K562 (cell line): ENCODE measurements at regions not wholly inside any gene's neighbourhood (a gene's known extent, or its start where the extent isn't known, plus 50 kb on each side); places are given as distances from the start of the nearest gene placed in this dataset.

Experiments
- ATAC-seq: fragments of 200-7000 bp; cut with Tn5 transposase; 3 replicates; pipeline ENCODE4 v1.9.1; 2020; ENCODE audit warnings: moderate library complexity
- BruUV-seq: library from RNA; stranded (reverse); fragments of 400-500 nt; replicated peaks from 2 replicates; lab custom pipeline; 2021; lab: Mats Ljungman, UMichigan
- CTCF ChIA-PET: fragments of 300-600 bp; formaldehyde crosslinking; extraction: SDS; loops from one replicate; lab custom pipeline; 2021; ENCODE audit warnings: low intra/inter-chr PET ratio; lab: Yijun Ruan, JAX
- POLR2A ChIA-PET: fragments of 300-600, 350-650 bp; sonication (Branson Sonifier 250); formaldehyde crosslinking; extraction: SDS; loops from one replicate; lab custom pipeline; 2021; ENCODE audit warnings: antibody characterized with exemption, inconsistent platforms; lab: Yijun Ruan, JAX
- DNase-seq, 4 experiments: peaks; one replicate each; pipeline versions ENCODE4 v3.0.0 to v3.0.0-alpha.2; 2011 to 2018; ENCODE audit warnings: low spot score in 3 of 4, mixed read lengths in 3 of 4; ENCODE audit errors: extremely low read depth in 1 of 4
- FAIRE-seq: peaks from 2 replicates; lab custom pipeline; 2011; peaks lifted over from hg19 to GRCh38; lab: Jason Lieb, UNC
- H2AFZ ChIP-seq: 2 replicates; pipeline ENCODE4 v1.6.0; 2011; ENCODE audit warnings: low read depth, low read length, control low read depth, inconsistent platforms
- H3K27ac ChIP-seq: fragments of 200-600 bp; 3 replicates; pipeline ENCODE4 v1.8.0; 2011; ENCODE audit warnings: low read depth, mild to moderate bottlenecking, control low read depth, inconsistent platforms, low read length, moderate library complexity, mixed read lengths; ENCODE audit errors: extremely low read depth
- H3K27me3 ChIP-seq, 2 experiments: fragments of 300-600 bp in 1 of 2; 2 replicates in 1 of 2; 3 replicates in 1 of 2; pipeline versions ENCODE4 v1.6.0 to v1.8.0; 2011; ENCODE audit warnings: inconsistent platforms in 2 of 2, low read length in 2 of 2, mild to moderate bottlenecking in 1 of 2, mixed read lengths in 1 of 2, moderate library complexity in 1 of 2; ENCODE audit not compliant: control insufficient read depth in 2 of 2, insufficient read depth in 2 of 2
- H3K36me3 ChIP-seq: fragments of 300-600 bp; 3 replicates; pipeline ENCODE4 v1.8.0; 2011; ENCODE audit warnings: mild to moderate bottlenecking, low read length, inconsistent platforms; ENCODE audit not compliant: control insufficient read depth, insufficient read depth
- H3K4me1 ChIP-seq, 2 experiments: fragments of 200-600 bp in 1 of 2; replicated peaks in 1 of 2; 2 replicates in 1 of 2; 3 replicates in 1 of 2; pipeline versions ENCODE4 v1.5.1 to v1.8.0; 2011; ENCODE audit warnings: inconsistent platforms in 2 of 2, low read length in 2 of 2, mild to moderate bottlenecking in 1 of 2, mixed read lengths in 1 of 2, moderate library complexity in 1 of 2; ENCODE audit not compliant: control insufficient read depth in 2 of 2, insufficient read depth in 2 of 2
- H3K4me2 ChIP-seq: 2 replicates; pipeline ENCODE4 v1.6.1; 2011; ENCODE audit warnings: low read length, control low read depth, inconsistent platforms, mixed read lengths; ENCODE audit not compliant: insufficient read depth
- H3K4me3 ChIP-seq: fragments of 200-600 bp; sonication (generic), shearing (Covaris generic); 2 replicates; pipeline ENCODE4 v1.5.1; 2016; ENCODE audit warnings: control low read depth, inconsistent platforms
- H3K79me2 ChIP-seq: fragments of 200-600 bp; 3 replicates; pipeline ENCODE4 v1.8.0; 2011; ENCODE audit warnings: low read length, inconsistent platforms; ENCODE audit not compliant: control insufficient read depth, insufficient read depth
- H3K9ac ChIP-seq, 2 experiments: 2 replicates each; pipeline versions ENCODE4 v1.6.0 to v1.6.1; 2011; ENCODE audit warnings: low read depth in 2 of 2, low read length in 2 of 2, control low read depth in 1 of 2, inconsistent platforms in 1 of 2, mild to moderate bottlenecking in 1 of 2, mixed read lengths in 1 of 2; ENCODE audit not compliant: insufficient read depth in 1 of 2
- H3K9me1 ChIP-seq: one replicate; pipeline ENCODE4 v1.6.0; 2011; ENCODE audit warnings: inconsistent platforms, mild to moderate bottlenecking, low read length, moderate library complexity; ENCODE audit not compliant: control insufficient read depth, insufficient read depth
- H3K9me3 ChIP-seq: replicated peaks from 2 replicates; pipeline ENCODE4 v1.5.1; 2011; ENCODE audit warnings: low read depth, low read length, inconsistent platforms; ENCODE audit not compliant: control insufficient read depth, insufficient read depth
- H4K20me1 ChIP-seq: replicated peaks from 2 replicates; pipeline ENCODE4 v1.6.1; 2011; ENCODE audit warnings: low read length, inconsistent platforms, mixed read lengths; ENCODE audit not compliant: control insufficient read depth, insufficient read depth
- COPS2 ChIP-seq: fragments of 450-650 bp; conservative IDR thresholded peaks from 2 replicates; pipeline ENCODE4 v1.6.1; 2016; ENCODE audit warnings: mild to moderate bottlenecking, moderate library complexity
- HLTF ChIP-seq: fragments of 450-650 bp; IDR thresholded peaks from 2 replicates; pipeline ENCODE4 v1.6.1; 2016
- IFI16 ChIP-seq: fragments of 250-450 bp; sonication (Bioruptor Pico); IDR thresholded peaks from 2 replicates; pipeline ENCODE4 v2.1.2; 2022; ENCODE audit warnings: mild to moderate bottlenecking, inconsistent platforms
- MAZ ChIP-seq, 2 experiments: fragments of 450-650 bp in 1 of 2; sonication (generic) in 1 of 2; formaldehyde crosslinking; IDR thresholded peaks in 1 of 2; conservative IDR thresholded peaks in 1 of 2; 2 replicates each; pipeline versions ENCODE4 v1.4.0 to v1.5.0; 2020; ENCODE audit warnings: mild to moderate bottlenecking in 1 of 2, missing genetic modification reagents in 1 of 2
- MEF2A ChIP-seq: IDR thresholded peaks from 2 replicates; pipeline ENCODE4 v1.6.1; 2011; ENCODE audit warnings: low read depth, mild to moderate bottlenecking, low read length, moderate library complexity; ENCODE audit not compliant: control insufficient read depth
- MTA2 ChIP-seq: fragments of 450-650 bp; IDR thresholded peaks from 2 replicates; pipeline ENCODE4 v1.6.1; 2016; ENCODE audit warnings: low read depth
- POLR2AphosphoS2 ChIP-seq: IDR thresholded peaks from 2 replicates; pipeline ENCODE4 v1.6.1; 2012; ENCODE audit warnings: low read length, improper control_type of control experiment
- PRPF4 ChIP-seq: fragments of 200-400 bp; formaldehyde crosslinking; IDR thresholded peaks from one replicate; pipeline ENCODE4 v1.6.1; 2017; ENCODE audit warnings: low read length, low read depth, mild to moderate bottlenecking; ENCODE audit not compliant: insufficient read depth, poor library complexity, severe bottlenecking
- TCF7 ChIP-seq: sonication (generic); IDR thresholded peaks from 2 replicates; pipeline ENCODE4 v1.6.1; 2016; ENCODE audit warnings: antibody characterized with exemption, borderline replicate concordance
- U2AF2 ChIP-seq: fragments of 200-400 bp; formaldehyde crosslinking; optimal IDR thresholded peaks from 2 replicates; pipeline ENCODE3; 2017; ENCODE audit warnings: low read depth, mild to moderate bottlenecking, low read length
- XRCC4 ChIP-seq: IDR thresholded peaks from one replicate; pipeline ENCODE4 v1.6.1; 2011; ENCODE audit not compliant: insufficient read depth, insufficient read length; ENCODE audit errors: extremely low read depth
- YBX1 ChIP-seq: fragments of 450-650 bp; IDR thresholded peaks from 2 replicates; pipeline ENCODE4 v1.7.1; 2016; ENCODE audit warnings: mild to moderate bottlenecking
- ZBTB1 ChIP-seq: sonication (generic); formaldehyde crosslinking; IDR thresholded peaks from 2 replicates; pipeline ENCODE4 v1.8.1; 2023; ENCODE audit warnings: missing genetic modification reagents, low read depth, mild to moderate bottlenecking, borderline replicate concordance
- ZNF184 ChIP-seq: sonication (generic); formaldehyde crosslinking; IDR thresholded peaks from 2 replicates; pipeline ENCODE4 v1.5.0; 2020; ENCODE audit warnings: missing genetic modification reagents
- ZNF57 ChIP-seq: fragments of 450-650 bp; formaldehyde crosslinking; IDR thresholded peaks from 2 replicates; pipeline ENCODE4 v1.4.0; 2020; ENCODE audit warnings: mild to moderate bottlenecking, moderate library complexity
- ZSCAN32 ChIP-seq: fragments of 450-650 bp; formaldehyde crosslinking; IDR thresholded peaks from 2 replicates; pipeline ENCODE4 v1.4.0; 2020; ENCODE audit warnings: mild to moderate bottlenecking, moderate library complexity
- WGBS: fragments of 100-300 bp; shearing (Covaris generic); methylation state at CpG from one replicate; pipeline ENCODE4 v1.1.6; 2016; ENCODE audit warnings: low coverage, mixed read lengths; ENCODE audit not compliant: insufficient coverage; ENCODE audit errors: missing lambda C conversion rate; 5-methylcytosine and 5-hydroxymethylcytosine counted together
- in situ Hi-C: fragments of 300-500 bp; cut with MboI; formaldehyde crosslinking; loops from 4 replicates; pipeline ENCODE4 v1.15.0; 2018; ENCODE audit warnings: inconsistent platforms, mixed read lengths
- intact Hi-C: fragments of 100-400 bp; cut with micrococcal nuclease; formaldehyde crosslinking; loops from 2 replicates; pipeline ENCODE4 v1.14.2; 2022
- TF ChIP-seq, protein P1 (sequence below), 3 experiments: IDR thresholded peaks in 2 of 3; conservative IDR thresholded peaks in 1 of 3; 2 replicates each; pipeline ENCODE4 v1.5.1; 2011 to 2012; ENCODE audit warnings: low read length in 3 of 3, mild to moderate bottlenecking in 3 of 3, control low read depth in 2 of 3, improper control_type of control experiment in 1 of 3, inconsistent platforms in 1 of 3, low read depth in 1 of 3, mixed read lengths in 1 of 3, moderate library complexity in 1 of 3; ENCODE audit not compliant: insufficient read depth in 2 of 3
- TF ChIP-seq, protein P2 (sequence below): fragments of 250-450 bp; sonication (Bioruptor Pico); IDR thresholded peaks from 2 replicates; pipeline ENCODE4 v1.8.0; 2021; ENCODE audit warnings: moderate library complexity, mild to moderate bottlenecking, inconsistent platforms
- TF ChIP-seq, protein P3 (sequence below): fragments of 450-650 bp; formaldehyde crosslinking; IDR thresholded peaks from 2 replicates; pipeline ENCODE4 v1.4.0; 2022; ENCODE audit warnings: missing genetic modification characterization

GRCh38 chr5:75952963-75953362 is 130.2 kb upstream of the SV2C start:
- no peaks in the 10 kb centered on the region for H4K20me1 ChIP-seq
- H3K36me3 ChIP-seq, result no peaks in the 10 kb centered on the region
- no peaks in the 10 kb centered on the region for H3K27me3 ChIP-seq
- ChIA-PET CTCF (interaction anchor here (0.5 kb wide), 1 partner anchor 569 kb away, joined by 3 read pairs; no protein-coding TSS in a partner anchor), POLR2A (no interaction called here)
- in situ Hi-C loops, result no loop called here
- H3K9me3 ChIP-seq, result no peaks in the 10 kb centered on the region
- no peak for FAIRE-seq
- H3K27ac ChIP-seq, result no peak overlapping the region
- no peak overlapping the region for H3K9ac ChIP-seq
- no peak overlapping the region for H2AFZ ChIP-seq
- no peak for ATAC-seq
- TF ChIP-seq MEF2A (no peak), ZNF184 (CRISPR knock-in tag) (no peak), ZBTB1 (CRISPR knock-in tag) (no peak), TCF7 (no peak), YBX1 (no peak), MAZ (CRISPR knock-in tag; conservative IDR thresholded peaks at IDR 0.05 in 1 of 2, IDR thresholded peaks at IDR 0.05 in 1 of 2) (no peak), POLR2AphosphoS2 (no peak), ZNF57 (CRISPR knock-in tag) (no peak), MTA2 (no peak), COPS2 (no peak), ZSCAN32 (no peak), IFI16 (CRISPR knock-in tag) (no peak), PRPF4 (no peak), HLTF (no peak), XRCC4 (no peak), U2AF2 (no peak)
- TF ChIP-seq, protein P1, sequence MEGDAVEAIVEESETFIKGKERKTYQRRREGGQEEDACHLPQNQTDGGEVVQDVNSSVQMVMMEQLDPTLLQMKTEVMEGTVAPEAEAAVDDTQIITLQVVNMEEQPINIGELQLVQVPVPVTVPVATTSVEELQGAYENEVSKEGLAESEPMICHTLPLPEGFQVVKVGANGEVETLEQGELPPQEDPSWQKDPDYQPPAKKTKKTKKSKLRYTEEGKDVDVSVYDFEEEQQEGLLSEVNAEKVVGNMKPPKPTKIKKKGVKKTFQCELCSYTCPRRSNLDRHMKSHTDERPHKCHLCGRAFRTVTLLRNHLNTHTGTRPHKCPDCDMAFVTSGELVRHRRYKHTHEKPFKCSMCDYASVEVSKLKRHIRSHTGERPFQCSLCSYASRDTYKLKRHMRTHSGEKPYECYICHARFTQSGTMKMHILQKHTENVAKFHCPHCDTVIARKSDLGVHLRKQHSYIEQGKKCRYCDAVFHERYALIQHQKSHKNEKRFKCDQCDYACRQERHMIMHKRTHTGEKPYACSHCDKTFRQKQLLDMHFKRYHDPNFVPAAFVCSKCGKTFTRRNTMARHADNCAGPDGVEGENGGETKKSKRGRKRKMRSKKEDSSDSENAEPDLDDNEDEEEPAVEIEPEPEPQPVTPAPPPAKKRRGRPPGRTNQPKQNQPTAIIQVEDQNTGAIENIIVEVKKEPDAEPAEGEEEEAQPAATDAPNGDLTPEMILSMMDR (IDR thresholded peaks at IDR 0.05 in 2 of 3, conservative IDR thresholded peaks at IDR 0.05 in 1 of 3; ENCODE audit: insufficient read depth in 2 of 3, low read depth in 1 of 3, low read length in 3 of 3), result no peak
- TF ChIP-seq, protein P2, sequence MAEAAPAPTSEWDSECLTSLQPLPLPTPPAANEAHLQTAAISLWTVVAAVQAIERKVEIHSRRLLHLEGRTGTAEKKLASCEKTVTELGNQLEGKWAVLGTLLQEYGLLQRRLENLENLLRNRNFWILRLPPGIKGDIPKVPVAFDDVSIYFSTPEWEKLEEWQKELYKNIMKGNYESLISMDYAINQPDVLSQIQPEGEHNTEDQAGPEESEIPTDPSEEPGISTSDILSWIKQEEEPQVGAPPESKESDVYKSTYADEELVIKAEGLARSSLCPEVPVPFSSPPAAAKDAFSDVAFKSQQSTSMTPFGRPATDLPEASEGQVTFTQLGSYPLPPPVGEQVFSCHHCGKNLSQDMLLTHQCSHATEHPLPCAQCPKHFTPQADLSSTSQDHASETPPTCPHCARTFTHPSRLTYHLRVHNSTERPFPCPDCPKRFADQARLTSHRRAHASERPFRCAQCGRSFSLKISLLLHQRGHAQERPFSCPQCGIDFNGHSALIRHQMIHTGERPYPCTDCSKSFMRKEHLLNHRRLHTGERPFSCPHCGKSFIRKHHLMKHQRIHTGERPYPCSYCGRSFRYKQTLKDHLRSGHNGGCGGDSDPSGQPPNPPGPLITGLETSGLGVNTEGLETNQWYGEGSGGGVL (CRISPR knock-in tag), result no peak
- TF ChIP-seq, protein P3, sequence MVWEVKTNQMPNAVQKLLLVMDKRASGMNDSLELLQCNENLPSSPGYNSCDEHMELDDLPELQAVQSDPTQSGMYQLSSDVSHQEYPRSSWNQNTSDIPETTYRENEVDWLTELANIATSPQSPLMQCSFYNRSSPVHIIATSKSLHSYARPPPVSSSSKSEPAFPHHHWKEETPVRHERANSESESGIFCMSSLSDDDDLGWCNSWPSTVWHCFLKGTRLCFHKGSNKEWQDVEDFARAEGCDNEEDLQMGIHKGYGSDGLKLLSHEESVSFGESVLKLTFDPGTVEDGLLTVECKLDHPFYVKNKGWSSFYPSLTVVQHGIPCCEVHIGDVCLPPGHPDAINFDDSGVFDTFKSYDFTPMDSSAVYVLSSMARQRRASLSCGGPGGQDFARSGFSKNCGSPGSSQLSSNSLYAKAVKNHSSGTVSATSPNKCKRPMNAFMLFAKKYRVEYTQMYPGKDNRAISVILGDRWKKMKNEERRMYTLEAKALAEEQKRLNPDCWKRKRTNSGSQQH, result no peak
- intact Hi-C loops, result no loop called here
- H3K4me3 ChIP-seq, result no peak overlapping the region
- H3K9me1 ChIP-seq, result no peaks in the 10 kb centered on the region
- 0% methylated on average over 1 of the region's 1 CpG for WGBS
- no TSS peak for BruUV-seq
- no peaks in the 10 kb centered on the region for H3K4me1 ChIP-seq
- H3K79me2 ChIP-seq, result no peaks in the 10 kb centered on the region
- no peak overlapping the region for H3K4me2 ChIP-seq
- DNase-seq, result no peak
